HG03571 (cell line): ENCODE measurements at regions not wholly inside any gene's neighbourhood (a gene's known extent, or its start where the extent isn't known, plus 50 kb on each side); places are given as distances from the start of the nearest gene placed in this dataset.
A peak's percentile ranks its signal among the peaks of the same experiment; 100 is the strongest.

Source experiments
- ATAC-seq: cut with Tn5 transposase; IDR thresholded peaks from one replicate; pipeline ENCODE4 v1.9.1; 2021; ENCODE audit not compliant: unreplicated experiment

DNA sequence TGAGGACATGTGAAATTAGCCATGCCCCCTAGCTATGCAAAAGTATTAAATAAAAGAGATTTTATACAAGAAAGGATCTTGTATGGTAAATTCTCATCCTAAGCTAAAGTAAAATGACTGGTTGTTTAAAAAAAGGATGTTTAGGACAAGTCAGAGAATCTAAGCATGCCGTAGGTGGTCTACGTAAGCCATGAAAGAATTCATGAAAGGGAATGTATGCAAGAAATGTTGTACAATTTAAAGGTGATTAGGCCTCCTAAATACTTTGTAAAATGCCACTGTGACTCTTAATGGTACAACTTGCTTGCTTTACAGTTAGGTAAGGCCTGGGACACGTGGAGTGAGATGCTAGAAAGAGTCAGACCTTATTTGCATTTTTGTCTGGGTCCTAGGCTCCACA lies 209.0 kb downstream of the EFHB start:
- ATAC-seq: no peak

DNA sequence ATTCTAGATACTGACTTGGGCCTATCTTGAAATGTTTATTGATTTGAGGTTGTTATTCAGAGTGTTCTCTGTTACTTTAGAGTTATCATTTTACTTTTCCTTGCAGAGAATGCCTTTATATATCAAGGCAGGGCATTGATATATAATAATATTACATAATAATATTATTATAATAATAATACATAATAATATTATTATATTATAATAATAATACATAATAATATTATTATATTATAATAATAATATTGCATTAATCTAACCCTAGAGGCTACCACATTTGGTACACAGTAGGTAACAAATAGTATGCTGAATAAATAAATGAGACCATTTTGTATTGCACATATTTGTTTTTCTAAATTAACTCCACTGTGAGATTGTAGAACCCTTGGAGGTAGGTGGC lies 216.3 kb downstream of the EFHB start:
- ATAC-seq: no peak

- no peak for ATAC-seq
These were observed 222.7 kb downstream of the EFHB start for GRCh38 chr3:19711160-19711782.

- peak; percentile 68 for ATAC-seq
These were observed 231.5 kb downstream of the EFHB start for GRCh38 chr3:19702416-19703078.

DNA sequence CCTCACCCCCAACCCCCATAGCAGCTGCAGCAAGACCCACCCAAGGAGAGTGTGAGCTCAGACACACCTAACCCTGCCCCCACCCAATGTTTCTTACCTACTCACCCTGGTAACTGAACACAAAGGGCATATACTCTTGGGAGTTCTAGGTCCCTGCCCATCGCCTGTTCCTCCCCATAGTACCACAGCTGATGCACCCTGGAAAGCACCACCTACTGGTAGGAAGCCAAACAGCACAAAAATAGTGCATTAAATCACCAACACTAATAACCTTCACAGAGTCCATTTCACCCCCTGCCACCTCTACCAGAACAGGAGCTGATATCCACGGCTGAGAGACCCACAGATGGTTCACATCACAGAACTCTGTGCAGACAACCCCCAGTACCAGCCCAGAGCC lies 245.2 kb downstream of the EFHB start:
- no peak for ATAC-seq

DNA sequence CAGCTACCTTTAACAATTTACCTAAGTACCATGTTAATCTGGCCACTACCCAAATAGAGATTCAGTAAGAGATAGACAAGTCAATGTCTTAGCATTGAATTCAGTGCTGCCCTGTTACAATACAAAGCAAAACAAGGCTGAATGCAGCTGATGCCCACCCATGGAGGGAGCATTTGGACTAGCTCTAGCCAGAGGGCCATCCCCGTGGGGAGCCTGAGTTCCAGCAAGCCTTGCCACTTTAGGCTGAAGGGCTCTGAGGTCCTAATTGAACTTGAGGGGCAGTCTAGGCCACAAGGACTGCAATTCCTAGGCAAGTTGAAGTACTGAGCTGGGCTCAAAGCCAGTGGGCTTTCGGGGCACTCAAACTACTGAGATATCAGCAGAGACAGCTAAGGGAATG lies 265.9 kb downstream of the EFHB start:
- no peak for ATAC-seq

DNA sequence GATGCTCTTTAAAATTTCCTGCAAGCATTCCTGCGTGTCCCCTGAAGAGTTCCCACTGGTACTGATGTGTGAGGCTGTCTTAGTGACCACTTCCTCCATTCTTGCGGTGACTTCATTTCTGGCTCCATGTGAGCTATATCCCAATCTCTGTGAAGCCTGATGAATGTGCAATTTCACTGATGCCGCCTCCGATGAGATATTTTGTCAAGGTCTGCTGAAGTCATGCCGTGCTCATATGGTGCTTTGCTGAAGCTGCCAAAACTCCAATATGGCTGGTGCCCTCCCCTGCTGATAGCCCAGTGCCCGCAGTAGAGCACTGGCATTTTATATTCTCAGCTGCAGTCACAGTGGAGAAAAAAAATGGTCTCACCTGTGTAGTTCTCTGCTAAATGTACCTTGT lies 271.5 kb downstream of the EFHB start:
- ATAC-seq: no peak

GRCh38 chr3:19652336-19652735 lies 281.7 kb downstream of the EFHB start:
- ATAC-seq: no peak

GRCh38 chr3:19645093-19645492 lies 288.9 kb downstream of the EFHB start:
- no peak for ATAC-seq

- ATAC-seq: peak; percentile 50
These were observed 289.6 kb downstream of the EFHB start for GRCh38 chr3:19644405-19644804.

DNA sequence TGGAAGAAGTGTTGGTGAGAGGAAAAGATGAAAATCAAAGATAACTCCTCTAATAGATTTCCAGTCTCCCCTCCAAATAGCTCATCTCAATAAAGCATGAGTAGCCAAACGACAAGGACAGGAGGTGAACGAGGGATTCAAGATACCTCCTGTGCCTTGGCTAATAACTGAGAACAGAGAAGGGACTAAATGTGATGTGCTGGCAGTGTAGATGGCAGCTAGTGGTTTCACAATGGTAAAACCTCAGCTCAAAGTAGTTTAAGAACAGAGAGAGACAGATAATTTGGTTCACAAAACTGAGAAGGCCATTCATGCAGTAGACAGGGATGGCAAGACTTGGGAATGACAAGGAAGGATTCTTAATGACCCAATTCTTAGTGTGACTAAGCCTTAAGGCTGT lies 292.6 kb downstream of the EFHB start:
- ATAC-seq: no peak

DNA sequence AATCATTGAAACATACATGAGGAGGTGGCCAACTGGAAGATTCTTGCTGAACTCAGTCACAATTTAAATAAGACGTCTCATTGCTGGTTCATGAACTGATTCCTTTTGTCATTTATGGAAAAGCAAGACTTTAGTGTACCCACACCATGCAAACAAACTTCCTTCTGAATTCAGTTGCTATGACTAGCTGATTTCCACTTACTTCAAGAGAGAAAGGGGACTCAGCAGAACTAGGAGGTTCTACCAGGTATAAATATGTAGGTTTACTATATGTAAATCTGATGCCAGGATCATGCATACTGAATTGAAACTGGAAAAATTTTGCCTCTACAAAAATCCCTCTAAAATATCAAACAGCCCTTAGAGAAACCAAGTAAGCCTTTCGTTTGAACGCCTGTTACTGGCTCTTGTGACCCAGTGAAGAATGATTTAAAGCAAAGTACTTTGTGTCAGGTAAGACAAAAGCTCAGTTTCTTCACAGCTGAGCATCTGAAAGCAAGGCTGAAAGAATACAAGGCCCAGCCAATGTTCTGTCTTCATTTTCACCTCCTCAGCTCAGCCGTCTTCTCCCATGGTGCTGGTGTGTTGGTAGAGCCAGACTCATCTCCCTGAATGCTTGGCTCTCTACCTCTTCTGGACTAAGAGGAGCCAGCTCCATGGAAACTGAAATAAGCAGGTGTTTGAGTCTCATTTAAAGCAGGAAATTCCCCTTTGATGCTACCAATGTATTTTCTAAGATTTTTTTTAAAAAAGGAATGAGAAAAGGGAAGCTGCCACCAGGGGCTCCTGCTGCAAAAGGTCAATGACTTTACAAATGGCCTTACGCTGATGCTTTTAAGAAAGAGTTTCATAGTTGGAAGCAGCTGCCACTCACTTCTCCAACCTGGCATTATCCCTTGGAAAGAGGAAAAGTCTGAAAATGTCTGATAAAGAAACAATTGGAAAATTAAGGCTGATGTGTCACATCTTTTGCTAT lies 301.6 kb downstream of the EFHB start:
- no peak for ATAC-seq

GRCh38 chr3:19598870-19599269 lies 335.1 kb downstream of the EFHB start:
- peak; percentile 50 for ATAC-seq

GRCh38 chr3:19596408-19596807 lies 337.6 kb downstream of the EFHB start:
- ATAC-seq: peak; percentile 72

DNA sequence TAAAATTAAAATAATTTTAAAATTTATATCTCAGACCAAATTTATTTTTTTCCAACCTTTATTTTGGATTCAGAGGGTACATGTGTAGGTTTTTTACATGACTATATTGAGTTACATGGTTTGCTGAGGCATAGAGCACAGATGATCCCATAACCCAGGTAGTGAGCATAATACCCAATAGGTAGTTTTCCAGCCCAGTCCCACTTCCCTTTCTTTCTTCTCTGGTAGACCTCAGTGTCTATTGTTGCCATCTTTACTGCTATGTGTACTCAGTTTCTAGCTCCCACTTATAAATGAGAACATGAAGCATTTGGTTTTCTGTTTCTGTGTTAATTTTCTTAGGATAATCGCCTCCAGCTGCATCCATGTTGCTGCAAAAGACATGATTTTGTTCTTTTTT lies 338.1 kb downstream of the EFHB start:
- no peak for ATAC-seq
